Heart left ventricle (tissue), 13 donors: ENCODE measurements at regions not wholly inside any gene's neighbourhood (a gene's known extent, or its start where the extent isn't known, plus 50 kb on each side); places are given as distances from the start of the nearest gene placed in this dataset.

ENCODE experiments used
- POLR2A ChIP-seq, 2 donors: fragments of 450-650 bp; IDR thresholded peaks; one replicate each; pipeline ENCODE4 v1.6.1; 2017; ENCODE audit warnings: antibody characterized with exemption in 2 of 2, mild to moderate bottlenecking in 2 of 2, moderate library complexity in 2 of 2
- TF ChIP-seq, protein P1 (sequence below), 12 donors: fragments of 200-600 bp; sonication (generic) in 4 of 12; IDR thresholded peaks; one replicate each; pipeline versions ENCODE4 v1.5.0 to v1.8.0; 2018 to 2022; ENCODE audit warnings: antibody characterized with exemption in 12 of 12, mild to moderate bottlenecking in 5 of 12
- donor health status: ischemic (EF 13 %, LVEDD 7.1; RV severe dilation, severe dysfunction).
- donor health status: DM: no; HTN: yes; CAD: no.
- donor health status: DM: no; HTN: no; CAD: no.
- donor health status: ischemic (EF 25% LVEDD 6.9; RV normal size, moderate dysfunction).
- donor health status: ischemic (EF 25% LVEDD 5.7; RV mildly dilated, moderate dysfunction).
- donor health status: ischemic (EF 35%, LVEDD 5.7; RV mildly dilated, moderate dysfunction).
- donor health status: nonischemic (EF 11% LVEDD 7.7; RV severe dilation, severe dysfunction).
- donor health status: DM: yes; HTN: yes; CAD: no.
- donor health status: PGD.
- donor health status: ischemic (EF 29% LVEDD 5.4; RV normal size, mild dysfunction).
- donor health status: nonischemic (EF 23%, LVEDD 6.1; RV moderate dilation, normal function).

DNA sequence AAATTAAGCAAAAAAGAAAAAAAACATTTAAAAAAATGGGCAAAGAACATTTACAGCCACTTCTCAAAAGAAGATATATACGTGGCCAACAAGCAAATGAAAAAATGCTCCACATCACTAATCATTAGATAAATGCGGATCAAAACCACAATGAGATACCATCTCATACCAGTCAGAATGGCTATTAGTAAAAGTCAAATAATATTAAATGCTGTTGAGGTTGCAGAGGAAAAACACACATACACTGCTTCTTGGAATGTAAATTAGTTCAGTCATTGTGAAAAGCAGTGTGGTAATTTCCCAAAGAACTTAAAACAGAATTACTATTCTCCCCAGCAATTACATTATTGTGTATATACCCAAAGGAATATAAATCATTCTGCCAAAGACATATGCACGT lies 1189.0 kb downstream of the PCDH18 start:
- TF ChIP-seq, protein P1, sequence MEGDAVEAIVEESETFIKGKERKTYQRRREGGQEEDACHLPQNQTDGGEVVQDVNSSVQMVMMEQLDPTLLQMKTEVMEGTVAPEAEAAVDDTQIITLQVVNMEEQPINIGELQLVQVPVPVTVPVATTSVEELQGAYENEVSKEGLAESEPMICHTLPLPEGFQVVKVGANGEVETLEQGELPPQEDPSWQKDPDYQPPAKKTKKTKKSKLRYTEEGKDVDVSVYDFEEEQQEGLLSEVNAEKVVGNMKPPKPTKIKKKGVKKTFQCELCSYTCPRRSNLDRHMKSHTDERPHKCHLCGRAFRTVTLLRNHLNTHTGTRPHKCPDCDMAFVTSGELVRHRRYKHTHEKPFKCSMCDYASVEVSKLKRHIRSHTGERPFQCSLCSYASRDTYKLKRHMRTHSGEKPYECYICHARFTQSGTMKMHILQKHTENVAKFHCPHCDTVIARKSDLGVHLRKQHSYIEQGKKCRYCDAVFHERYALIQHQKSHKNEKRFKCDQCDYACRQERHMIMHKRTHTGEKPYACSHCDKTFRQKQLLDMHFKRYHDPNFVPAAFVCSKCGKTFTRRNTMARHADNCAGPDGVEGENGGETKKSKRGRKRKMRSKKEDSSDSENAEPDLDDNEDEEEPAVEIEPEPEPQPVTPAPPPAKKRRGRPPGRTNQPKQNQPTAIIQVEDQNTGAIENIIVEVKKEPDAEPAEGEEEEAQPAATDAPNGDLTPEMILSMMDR (IDR thresholded peaks at IDR 0.05): no peak
- no peak for TF ChIP-seq POLR2A (IDR thresholded peaks at IDR 0.05)
